PC-3 (cell line): ENCODE measurements at regions not wholly inside any gene's neighbourhood (a gene's known extent, or its start where the extent isn't known, plus 50 kb on each side); places are given as distances from the start of the nearest gene placed in this dataset.

Experiments
- ATAC-seq: fragments of 200-7000 bp; cut with Tn5 transposase; 2 replicates; pipeline ENCODE4 v1.9.1; 2020; ENCODE audit warnings: mild to moderate bottlenecking, moderate library complexity
- BruUV-seq: library from RNA; stranded (reverse); fragments of 400-500 nt; replicated peaks from 2 replicates; lab custom pipeline; 2021; lab: Mats Ljungman, UMichigan
- CTCF ChIA-PET: fragments of 300-600 bp; sonication (Branson Sonifier 250); formaldehyde crosslinking; loops from one replicate; lab custom pipeline; 2022; ENCODE audit warnings: antibody characterized with exemption; lab: Charles Lee
- POLR2A ChIA-PET: fragments of 300-600 bp; sonication (Branson Sonifier 250); formaldehyde crosslinking; loops from one replicate; lab custom pipeline; 2022; ENCODE audit warnings: antibody characterized with exemption; ENCODE audit not compliant: unreplicated experiment; lab: Charles Lee
- DNase-seq: peaks from one replicate; pipeline ENCODE4 v3.0.0-alpha.2; 2015
- H2AFZ ChIP-seq: fragments of 300-600 bp; sonication (generic); 2 replicates; pipeline ENCODE4 v1.6.0; 2016; ENCODE audit warnings: antibody characterized with exemption, low read length
- H3F3A ChIP-seq: fragments of 300-600 bp; sonication (generic); one replicate; pipeline ENCODE4 v1.6.0; 2017; ENCODE audit warnings: antibody characterized with exemption, low read length, control low read depth, mild to moderate bottlenecking; ENCODE audit not compliant: unreplicated experiment
- H3K27ac ChIP-seq: fragments of 300-600 bp; sonication (generic); 2 replicates; pipeline ENCODE4 v1.5.1; 2016; ENCODE audit warnings: mild to moderate bottlenecking, low read length
- H3K27me3 ChIP-seq: fragments of 300-600 bp; sonication (generic); 2 replicates; pipeline ENCODE4 v1.6.1; 2016; ENCODE audit warnings: low read length, mixed read lengths
- H3K36me3 ChIP-seq: fragments of 300-600 bp; sonication (generic); 2 replicates; pipeline ENCODE4 v1.6.1; 2016; ENCODE audit warnings: low read depth, mixed run types, low read length, mixed read lengths
- H3K4me1 ChIP-seq: fragments of 300-600 bp; sonication (generic); 2 replicates; pipeline ENCODE4 v1.5.1; 2016; ENCODE audit warnings: low read length; ENCODE audit not compliant: insufficient read depth
- H3K4me2 ChIP-seq: fragments of 300-600 bp; sonication (generic); 2 replicates; pipeline ENCODE4 v1.6.0; 2016; ENCODE audit warnings: low read length
- H3K4me3 ChIP-seq: fragments of 300-600 bp; sonication (generic); 2 replicates; pipeline ENCODE4 v1.5.1; 2016; ENCODE audit warnings: mild to moderate bottlenecking, low read length, mixed read lengths
- H3K79me2 ChIP-seq: fragments of 300-600 bp; sonication (generic); 2 replicates; pipeline ENCODE4 v1.6.1; 2017; ENCODE audit warnings: low read length, mixed read lengths
- H3K9ac ChIP-seq: fragments of 300-600 bp; sonication (generic); 2 replicates; pipeline ENCODE4 v1.6.0; 2016; ENCODE audit warnings: mild to moderate bottlenecking, low read length
- H3K9me2 ChIP-seq: fragments of 300-600 bp; sonication (generic); replicated peaks from 2 replicates; pipeline ENCODE4 v1.6.1; 2016; ENCODE audit warnings: mixed run types, low read length, mixed read lengths
- H3K9me3 ChIP-seq: fragments of 300-600 bp; sonication (generic); 2 replicates; pipeline ENCODE4 v1.6.1; 2016; ENCODE audit warnings: low read length, mixed read lengths
- H4K20me1 ChIP-seq: fragments of 300-600 bp; sonication (generic); 2 replicates; pipeline ENCODE4 v1.6.1; 2016; ENCODE audit warnings: low read length, mixed read lengths
- EZH2 ChIP-seq: fragments of 300-600 bp; sonication (generic); IDR thresholded peaks from one replicate; pipeline ENCODE4 v1.6.1; 2017; ENCODE audit warnings: antibody characterized with exemption, mild to moderate bottlenecking, low read length; ENCODE audit not compliant: unreplicated experiment
- EZH2phosphoT487 ChIP-seq: fragments of 300-600 bp; sonication (generic); IDR thresholded peaks from 2 replicates; pipeline ENCODE4 v1.6.1; 2018; ENCODE audit warnings: mild to moderate bottlenecking, antibody characterized with exemption, low read length, borderline replicate concordance
- intact Hi-C: fragments of 100-400 bp; cut with micrococcal nuclease; formaldehyde crosslinking; loops from 2 replicates; pipeline ENCODE4 v1.9.0; 2023
- TF ChIP-seq, protein P1 (sequence below): fragments of 300-600 bp; sonication (generic); conservative IDR thresholded peaks from 2 replicates; pipeline ENCODE4 v1.5.1; 2017; ENCODE audit warnings: antibody characterized with exemption, low read depth, mild to moderate bottlenecking, low read length

DNA sequence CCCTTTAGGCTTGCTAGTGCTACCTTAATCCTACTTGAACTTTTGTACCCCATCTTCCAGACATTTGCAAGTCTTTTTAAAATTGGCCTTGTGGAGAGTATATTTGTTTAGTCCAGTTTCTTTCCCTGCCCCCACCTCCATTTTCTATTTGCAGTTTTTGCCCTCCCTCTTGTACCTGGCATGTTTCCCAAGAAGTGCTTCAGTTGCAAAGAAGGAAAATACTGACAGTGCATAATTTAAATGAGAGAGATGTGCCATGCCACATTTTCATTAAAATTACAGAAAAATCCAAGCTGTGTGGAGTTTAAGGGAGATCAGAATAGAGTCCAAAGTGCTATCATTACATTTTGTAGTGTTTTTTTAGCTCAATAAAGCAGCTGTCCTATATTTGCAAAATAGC is 150.0 kb upstream of the ADGRL2 start:
- Histone ChIP-seq H3F3A (no peaks in the 10 kb centered on the region), H3K9me3 (no peaks in the 10 kb centered on the region), H2AFZ (no peak overlapping the region), H3K27me3 (no peaks in the 10 kb centered on the region), H4K20me1 (no peaks in the 10 kb centered on the region), H3K9ac (no peak overlapping the region), H3K79me2 (no peaks in the 10 kb centered on the region), H3K9me2 (no peaks in the 10 kb centered on the region), H3K4me2 (no peak overlapping the region), H3K4me1 (peaks cover 5% of the 10 kb centered on the region), H3K27ac (no peak overlapping the region), H3K4me3 (no peak overlapping the region), H3K36me3 (no peaks in the 10 kb centered on the region)
- no peak for TF ChIP-seq EZH2
- CTCF ChIA-PET: no interaction called here
- no peak for ATAC-seq
- no TSS peak for BruUV-seq
- intact Hi-C loops: no loop called here
- no peak for DNase-seq
- POLR2A ChIA-PET: no interaction called here

DNA sequence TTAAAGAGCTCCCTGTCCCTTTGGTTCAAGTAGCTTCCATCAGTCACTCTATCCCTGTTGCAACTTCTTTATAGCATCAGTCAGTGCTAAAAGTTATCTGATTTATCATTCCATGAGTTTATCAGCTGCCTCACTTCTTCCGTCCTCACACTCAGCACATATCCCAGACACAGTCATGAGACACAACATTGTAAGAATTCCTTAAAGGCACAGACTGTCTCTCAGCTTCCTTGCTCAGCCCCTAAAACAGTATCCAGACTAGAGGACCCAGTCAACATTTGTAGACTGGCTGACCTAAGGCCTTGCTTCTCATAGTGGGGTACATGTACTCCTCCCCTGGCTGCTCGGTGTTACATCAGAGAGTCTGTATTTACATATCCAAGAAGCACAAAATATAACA is 164.9 kb upstream of the ADGRL2 start:
- no peak overlapping the region for H2AFZ ChIP-seq
- no TSS peak for BruUV-seq
- ChIA-PET CTCF (no interaction called here), POLR2A (no interaction called here)
- H3K79me2 ChIP-seq: no peaks in the 10 kb centered on the region
- intact Hi-C loops: no loop called here
- no peaks in the 10 kb centered on the region for H3F3A ChIP-seq
- H3K36me3 ChIP-seq: no peaks in the 10 kb centered on the region
- H3K9me2 ChIP-seq: no peaks in the 10 kb centered on the region
- H3K4me1 ChIP-seq: no peaks in the 10 kb centered on the region
- no peak for ATAC-seq
- H3K9ac ChIP-seq: no peak overlapping the region
- DNase-seq: no peak
- peaks cover 2% of the 10 kb centered on the region; the same call in 1 of the 2 replicates for H3K27me3 ChIP-seq
- H3K4me2 ChIP-seq: no peak overlapping the region
- H3K4me3 ChIP-seq: no peak overlapping the region
- no peaks in the 10 kb centered on the region for H3K9me3 ChIP-seq
- no peaks in the 10 kb centered on the region for H4K20me1 ChIP-seq
- H3K27ac ChIP-seq: no peak overlapping the region
- TF ChIP-seq, protein P1, sequence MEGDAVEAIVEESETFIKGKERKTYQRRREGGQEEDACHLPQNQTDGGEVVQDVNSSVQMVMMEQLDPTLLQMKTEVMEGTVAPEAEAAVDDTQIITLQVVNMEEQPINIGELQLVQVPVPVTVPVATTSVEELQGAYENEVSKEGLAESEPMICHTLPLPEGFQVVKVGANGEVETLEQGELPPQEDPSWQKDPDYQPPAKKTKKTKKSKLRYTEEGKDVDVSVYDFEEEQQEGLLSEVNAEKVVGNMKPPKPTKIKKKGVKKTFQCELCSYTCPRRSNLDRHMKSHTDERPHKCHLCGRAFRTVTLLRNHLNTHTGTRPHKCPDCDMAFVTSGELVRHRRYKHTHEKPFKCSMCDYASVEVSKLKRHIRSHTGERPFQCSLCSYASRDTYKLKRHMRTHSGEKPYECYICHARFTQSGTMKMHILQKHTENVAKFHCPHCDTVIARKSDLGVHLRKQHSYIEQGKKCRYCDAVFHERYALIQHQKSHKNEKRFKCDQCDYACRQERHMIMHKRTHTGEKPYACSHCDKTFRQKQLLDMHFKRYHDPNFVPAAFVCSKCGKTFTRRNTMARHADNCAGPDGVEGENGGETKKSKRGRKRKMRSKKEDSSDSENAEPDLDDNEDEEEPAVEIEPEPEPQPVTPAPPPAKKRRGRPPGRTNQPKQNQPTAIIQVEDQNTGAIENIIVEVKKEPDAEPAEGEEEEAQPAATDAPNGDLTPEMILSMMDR: no peak
- TF ChIP-seq EZH2 (no peak), EZH2phosphoT487 (no peak)

DNA sequence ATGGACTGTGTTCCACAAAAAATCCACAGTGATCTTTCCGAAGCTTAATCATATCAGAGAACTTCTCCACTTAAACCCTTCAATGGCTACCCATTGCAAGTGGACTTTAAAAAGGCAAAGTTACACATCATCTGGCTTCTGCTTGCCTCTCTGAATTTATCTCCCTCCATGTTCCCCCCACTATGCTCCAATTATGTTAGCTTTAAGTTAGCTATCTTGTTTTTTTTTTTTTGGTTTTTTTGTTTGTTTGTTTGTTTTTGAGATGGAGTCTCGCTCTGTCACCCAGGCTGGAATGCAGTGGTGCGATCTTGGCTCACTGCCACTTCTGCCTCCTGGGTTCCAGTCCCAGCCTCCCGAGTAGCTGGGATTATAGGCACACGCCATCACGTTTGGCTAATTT is 166.4 kb upstream of the ADGRL2 start:
- ChIA-PET CTCF (no interaction called here), POLR2A (no interaction called here)
- no peak for DNase-seq
- intact Hi-C loops: no loop called here
- no peaks in the 10 kb centered on the region for H3K9me3 ChIP-seq
- no peaks in the 10 kb centered on the region for H3K79me2 ChIP-seq
- BruUV-seq: no TSS peak
- no peak for ATAC-seq
- no peak overlapping the region for H3K9ac ChIP-seq
- H3K27me3 ChIP-seq: peaks cover 5% of the 10 kb centered on the region; the same call in 1 of the 2 replicates
- no peaks in the 10 kb centered on the region for H3K4me1 ChIP-seq
- H4K20me1 ChIP-seq: no peaks in the 10 kb centered on the region
- no peak overlapping the region for H3K27ac ChIP-seq
- H3K4me2 ChIP-seq: no peak overlapping the region
- no peak overlapping the region for H2AFZ ChIP-seq
- no peaks in the 10 kb centered on the region for H3K9me2 ChIP-seq
- no peaks in the 10 kb centered on the region for H3F3A ChIP-seq
- no peak for TF ChIP-seq EZH2phosphoT487
- TF ChIP-seq, protein P1: no peak
- TF ChIP-seq EZH2: no peak
- no peak overlapping the region for H3K4me3 ChIP-seq
- H3K36me3 ChIP-seq: no peaks in the 10 kb centered on the region
